MM.1S (cell line): ENCODE measurements at regions not wholly inside any gene's neighbourhood (a gene's known extent, or its start where the extent isn't known, plus 50 kb on each side); places are given as distances from the start of the nearest gene placed in this dataset.

Experiments
- EZH2 ChIP-seq: fragments of 300-600 bp; sonication (generic); optimal IDR thresholded peaks from 2 replicates; pipeline ENCODE3; 2017; ENCODE audit warnings: low read depth, mild to moderate bottlenecking, antibody characterized with exemption, low read length, mixed read lengths
- EZH2phosphoT487 ChIP-seq: fragments of 300-600 bp; sonication (generic); IDR thresholded peaks from 2 replicates; pipeline ENCODE4 v1.6.1; 2018; ENCODE audit warnings: antibody characterized with exemption, low read length
- TF ChIP-seq, protein P1 (sequence below): fragments of 300-600 bp; sonication (generic); IDR thresholded peaks from 2 replicates; pipeline ENCODE4 v1.5.1; 2016; ENCODE audit warnings: antibody characterized with exemption, low read length, mixed read lengths

- TF ChIP-seq, protein P1, sequence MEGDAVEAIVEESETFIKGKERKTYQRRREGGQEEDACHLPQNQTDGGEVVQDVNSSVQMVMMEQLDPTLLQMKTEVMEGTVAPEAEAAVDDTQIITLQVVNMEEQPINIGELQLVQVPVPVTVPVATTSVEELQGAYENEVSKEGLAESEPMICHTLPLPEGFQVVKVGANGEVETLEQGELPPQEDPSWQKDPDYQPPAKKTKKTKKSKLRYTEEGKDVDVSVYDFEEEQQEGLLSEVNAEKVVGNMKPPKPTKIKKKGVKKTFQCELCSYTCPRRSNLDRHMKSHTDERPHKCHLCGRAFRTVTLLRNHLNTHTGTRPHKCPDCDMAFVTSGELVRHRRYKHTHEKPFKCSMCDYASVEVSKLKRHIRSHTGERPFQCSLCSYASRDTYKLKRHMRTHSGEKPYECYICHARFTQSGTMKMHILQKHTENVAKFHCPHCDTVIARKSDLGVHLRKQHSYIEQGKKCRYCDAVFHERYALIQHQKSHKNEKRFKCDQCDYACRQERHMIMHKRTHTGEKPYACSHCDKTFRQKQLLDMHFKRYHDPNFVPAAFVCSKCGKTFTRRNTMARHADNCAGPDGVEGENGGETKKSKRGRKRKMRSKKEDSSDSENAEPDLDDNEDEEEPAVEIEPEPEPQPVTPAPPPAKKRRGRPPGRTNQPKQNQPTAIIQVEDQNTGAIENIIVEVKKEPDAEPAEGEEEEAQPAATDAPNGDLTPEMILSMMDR = no peak
- no peak for TF ChIP-seq EZH2
- TF ChIP-seq EZH2phosphoT487 = no peak
Measured at GRCh38 chrX:113300580-113300979, 459.9 kb upstream of the AMOT start.
